ENCODE measurements at regions not wholly inside any gene's neighbourhood (a gene's known extent, or its start where the extent isn't known, plus 50 kb on each side); places are given as distances from the start of the nearest gene placed in this dataset.

GRCh38 chr10:128465697-128466096, 339.5 kb upstream of the MKI67 start:
- ChIA-PET CTCF (no interaction called here), RAD21 (ENCODE audit: low non-redundant PET in 1 of 2, low total read pairs in 2 of 2, uncharacterized antibody in 2 of 2, unreplicated experiment in 2 of 2) (no interaction called here), POLR2A (no interaction called here)
- no peak overlapping the region for H2AFZ ChIP-seq (ENCODE audit: low read depth, low read length, poor library complexity, severe bottlenecking)
- H3K27ac ChIP-seq (ENCODE audit: low read depth, low read length) = no peak overlapping the region
- no peak for DNase-seq (ENCODE audit: low read depth, low spot score)
- intact Hi-C loops (cut with micrococcal nuclease) = no loop called here
- H3K36me3 ChIP-seq (ENCODE audit: control insufficient read depth in 1 of 2, insufficient read depth in 2 of 2, low read length in 2 of 2) = no peaks in the 10 kb centered on the region
- no peaks in the 10 kb centered on the region for H3K79me2 ChIP-seq (ENCODE audit: insufficient read depth, low read length)
- no peak for ATAC-seq
- H3K9me3 ChIP-seq (ENCODE audit: control insufficient read depth in 1 of 2, insufficient read depth in 1 of 2, low read depth in 1 of 2, low read length in 2 of 2) = no peaks in the 10 kb centered on the region
- peaks cover 50% of the 10 kb centered on the region for H3K27me3 ChIP-seq (ENCODE audit: insufficient read depth, low read length)
- no peaks in the 10 kb centered on the region for H4K20me1 ChIP-seq (ENCODE audit: insufficient read depth)
- TF ChIP-seq ATF3 (IDR thresholded peaks at IDR 0.05) (no peak), SIN3A (IDR thresholded peaks at IDR 0.05; ENCODE audit: low read depth) (no peak), TCF7L2 (IDR thresholded peaks at IDR 0.05; ENCODE audit: borderline replicate concordance, extremely low read depth, insufficient read depth, insufficient read length) (no peak), ELF1 (IDR thresholded peaks at IDR 0.05; ENCODE audit: borderline replicate concordance, low read depth) (no peak), MAX (IDR thresholded peaks at IDR 0.05) (no peak), EZH2 (IDR thresholded peaks at IDR 0.05) (no peak), POLR2A (IDR thresholded peaks at IDR 0.05; ENCODE audit: borderline replicate concordance, extremely low read depth, insufficient read depth, insufficient read length) (no peak), EGR1 (IDR thresholded peaks at IDR 0.05; ENCODE audit: low read depth) (no peak), SP1 (IDR thresholded peaks at IDR 0.05; ENCODE audit: low read depth) (no peak), REST (IDR thresholded peaks at IDR 0.05; ENCODE audit: low read depth) (no peak), POLR2AphosphoS5 (IDR thresholded peaks at IDR 0.05; ENCODE audit: low read depth, low read length) (no peak), JUND (IDR thresholded peaks at IDR 0.05) (no peak), ZNF274 (IDR thresholded peaks at IDR 0.05; ENCODE audit: low read depth, low read length) (no peak)
- TF ChIP-seq, protein P1, sequence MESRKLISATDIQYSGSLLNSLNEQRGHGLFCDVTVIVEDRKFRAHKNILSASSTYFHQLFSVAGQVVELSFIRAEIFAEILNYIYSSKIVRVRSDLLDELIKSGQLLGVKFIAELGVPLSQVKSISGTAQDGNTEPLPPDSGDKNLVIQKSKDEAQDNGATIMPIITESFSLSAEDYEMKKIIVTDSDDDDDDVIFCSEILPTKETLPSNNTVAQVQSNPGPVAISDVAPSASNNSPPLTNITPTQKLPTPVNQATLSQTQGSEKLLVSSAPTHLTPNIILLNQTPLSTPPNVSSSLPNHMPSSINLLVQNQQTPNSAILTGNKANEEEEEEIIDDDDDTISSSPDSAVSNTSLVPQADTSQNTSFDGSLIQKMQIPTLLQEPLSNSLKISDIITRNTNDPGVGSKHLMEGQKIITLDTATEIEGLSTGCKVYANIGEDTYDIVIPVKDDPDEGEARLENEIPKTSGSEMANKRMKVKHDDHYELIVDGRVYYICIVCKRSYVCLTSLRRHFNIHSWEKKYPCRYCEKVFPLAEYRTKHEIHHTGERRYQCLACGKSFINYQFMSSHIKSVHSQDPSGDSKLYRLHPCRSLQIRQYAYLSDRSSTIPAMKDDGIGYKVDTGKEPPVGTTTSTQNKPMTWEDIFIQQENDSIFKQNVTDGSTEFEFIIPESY (IDR thresholded peaks at IDR 0.05; ENCODE audit: extremely low read depth, insufficient replicate concordance, low read length) = no peak
- H3K4me3 ChIP-seq (replicated peaks in 1 of 2; ENCODE audit: low read depth in 1 of 2, low read length in 2 of 2) = no peak overlapping the region
- no peaks in the 10 kb centered on the region for H3K9me2 ChIP-seq (ENCODE audit: insufficient read depth)
- H3K9ac ChIP-seq (ENCODE audit: low read length) = no peak overlapping the region
- BruUV-seq (replicated peaks) = no TSS peak
- H3K4me1 ChIP-seq (ENCODE audit: control insufficient read depth in 1 of 2, insufficient read depth in 2 of 2, low read length in 2 of 2) = no peaks in the 10 kb centered on the region
- no peak overlapping the region for H3K4me2 ChIP-seq (ENCODE audit: low read length)
